Stimulated activated CD4-positive, alpha-beta T cell treated with anti-CD3 and anti-CD28 coated beads, Interleukin-2, amount 100 ng/mL, for 4 hours (primary cell): ENCODE measurements at regions not wholly inside any gene's neighbourhood (a gene's known extent, or its start where the extent isn't known, plus 50 kb on each side); places are given as distances from the start of the nearest gene placed in this dataset.
"Not testable (repeated sequence)": the region's sequence is repeated elsewhere in the genome, so short reads cannot be mapped to it uniquely, and the experiment has no call there.

Experiments used
- DNase-seq: peaks from one replicate; pipeline ENCODE4 v3.0.0-alpha.2; 2020; ENCODE audit warnings: low read depth

- not testable (repeated sequence) for DNase-seq
Observed at GRCh38 chr16:29145086-29145485, 160.2 kb downstream of the LAT start.

GRCh38 chr16:29144669-29145062, 159.8 kb downstream of the LAT start:
- not testable (repeated sequence) for DNase-seq

GRCh38 chr16:29143739-29144668, 159.2 kb downstream of the LAT start:
- not testable (repeated sequence) for DNase-seq

GRCh38 chr16:29142506-29142905, 157.7 kb downstream of the LAT start:
- not testable (repeated sequence) for DNase-seq

GRCh38 chr16:29141586-29142324, 156.9 kb downstream of the LAT start:
- DNase-seq = no peak

GRCh38 chr16:29141121-29141520, 156.3 kb downstream of the LAT start:
- DNase-seq = not testable (repeated sequence)

GRCh38 chr16:29139901-29140855, 155.3 kb downstream of the LAT start:
- not testable (repeated sequence) for DNase-seq

- no peak for DNase-seq
Observed at GRCh38 chr16:29139261-29139802, 154.5 kb downstream of the LAT start.

- not testable (repeated sequence) for DNase-seq
Observed at GRCh38 chr16:29138698-29139097, 153.8 kb downstream of the LAT start.

- DNase-seq = not testable (repeated sequence)
Observed at GRCh38 chr16:29137894-29138662, 153.2 kb downstream of the LAT start.

- DNase-seq = not testable (repeated sequence)
Observed at GRCh38 chr16:29137461-29137860, 152.6 kb downstream of the LAT start.

GRCh38 chr16:29136916-29137315, 152.1 kb downstream of the LAT start:
- not testable (repeated sequence) for DNase-seq

- DNase-seq = not testable (repeated sequence)
Observed at GRCh38 chr16:29136046-29136696, 151.3 kb downstream of the LAT start.

- not testable (repeated sequence) for DNase-seq
Observed at GRCh38 chr16:29135098-29135497, 150.2 kb downstream of the LAT start.

GRCh38 chr16:29133681-29134430, 149.0 kb downstream of the LAT start:
- DNase-seq = not testable (repeated sequence)

- not testable (repeated sequence) for DNase-seq
Observed at GRCh38 chr16:29132869-29133268, 148.0 kb downstream of the LAT start.

GRCh38 chr16:29132444-29132843, 147.6 kb downstream of the LAT start:
- not testable (repeated sequence) for DNase-seq

- not testable (repeated sequence) for DNase-seq
Observed at GRCh38 chr16:29130901-29131851, 146.3 kb downstream of the LAT start.
